Keratinocyte (primary cell): ENCODE measurements at regions not wholly inside any gene's neighbourhood (a gene's known extent, or its start where the extent isn't known, plus 50 kb on each side); places are given as distances from the start of the nearest gene placed in this dataset.

ENCODE experiments used
- DNase-seq: peaks from one replicate; pipeline ENCODE4 v3.0.0-alpha.2; 2011; ENCODE audit warnings: low read depth, missing footprints, low spot score
- FAIRE-seq: peaks from 2 replicates; lab custom pipeline; 2011; peaks lifted over from hg19 to GRCh38; lab: Jason Lieb, UNC
- H2AFZ ChIP-seq: 2 replicates; pipeline ENCODE4 v1.6.0; 2012; ENCODE audit warnings: low read length, control low read depth, inconsistent platforms; ENCODE audit not compliant: control insufficient read depth
- H3K27ac ChIP-seq: 2 replicates; pipeline ENCODE4 v1.5.1; 2011; ENCODE audit warnings: low read length; ENCODE audit not compliant: control insufficient read depth, insufficient read depth
- H3K27me3 ChIP-seq: 3 replicates; pipeline ENCODE4 v1.6.0; 2011; ENCODE audit warnings: low read length; ENCODE audit not compliant: control insufficient read depth, insufficient read depth; ENCODE audit errors: extremely low read depth
- H3K36me3 ChIP-seq, 2 experiments: 2 replicates in 1 of 2; 3 replicates in 1 of 2; pipeline ENCODE4 v1.5.1; 2011; ENCODE audit warnings: low read length in 2 of 2, mild to moderate bottlenecking in 1 of 2; ENCODE audit not compliant: control insufficient read depth in 2 of 2, insufficient read depth in 2 of 2; ENCODE audit errors: extremely low read depth in 1 of 2
- H3K4me1 ChIP-seq: 3 replicates; pipeline ENCODE4 v1.5.1; 2011; ENCODE audit warnings: low read length; ENCODE audit not compliant: control insufficient read depth, insufficient read depth; ENCODE audit errors: extremely low read depth
- H3K4me2 ChIP-seq: 3 replicates; pipeline ENCODE4 v1.6.0; 2011; ENCODE audit warnings: low read depth, low read length; ENCODE audit not compliant: control insufficient read depth, insufficient read depth; ENCODE audit errors: extremely low read depth
- H3K4me3 ChIP-seq, 3 experiments: fragments of 200-600 bp in 1 of 3; sonication (generic) in 1 of 3; 2 replicates in 2 of 3; 3 replicates in 1 of 3; pipeline ENCODE4 v1.5.1; 2011 to 2016; ENCODE audit warnings: low read length in 3 of 3, mild to moderate bottlenecking in 3 of 3, control low read depth in 2 of 3, inconsistent platforms in 1 of 3, low read depth in 1 of 3, mixed read lengths in 1 of 3, mixed run types in 1 of 3, moderate library complexity in 1 of 3; ENCODE audit not compliant: control insufficient read depth in 2 of 3, insufficient read depth in 2 of 3; ENCODE audit errors: extremely low read depth in 1 of 3
- H3K79me2 ChIP-seq: 2 replicates; pipeline ENCODE4 v1.6.0; 2012; ENCODE audit warnings: low read length; ENCODE audit not compliant: control insufficient read depth, insufficient read depth
- H3K9ac ChIP-seq: 3 replicates; pipeline ENCODE4 v1.6.0; 2011; ENCODE audit warnings: low read length; ENCODE audit not compliant: control insufficient read depth, insufficient read depth; ENCODE audit errors: extremely low read depth
- H3K9me1 ChIP-seq: 3 replicates; pipeline ENCODE4 v1.6.0; 2011; ENCODE audit warnings: low read length; ENCODE audit not compliant: control insufficient read depth, insufficient read depth; ENCODE audit errors: extremely low read depth
- H3K9me3 ChIP-seq: 2 replicates; pipeline ENCODE4 v1.5.1; 2012; ENCODE audit warnings: low read depth, low read length; ENCODE audit not compliant: control insufficient read depth
- H4K20me1 ChIP-seq: 3 replicates; pipeline ENCODE4 v1.6.0; 2011; ENCODE audit warnings: low read length; ENCODE audit not compliant: control insufficient read depth, insufficient read depth; ENCODE audit errors: extremely low read depth
- CTCF ChIP-seq, 3 experiments: IDR thresholded peaks in 1 of 3; conservative IDR thresholded peaks in 1 of 3; optimal IDR thresholded peaks in 1 of 3; 2 replicates in 2 of 3; 3 replicates in 1 of 3; pipeline versions ENCODE3 to v1.5.1; 2011; ENCODE audit warnings: low read length in 3 of 3, mild to moderate bottlenecking in 3 of 3, moderate library complexity in 2 of 3, control low read depth in 1 of 3, inconsistent platforms in 1 of 3; ENCODE audit not compliant: insufficient read depth in 2 of 3; ENCODE audit errors: extremely low read depth in 1 of 3
- EZH2 ChIP-seq: IDR thresholded peaks from one replicate; pipeline ENCODE4 v1.6.1; 2012; ENCODE audit warnings: inconsistent platforms, mild to moderate bottlenecking, low read length, moderate library complexity
- dilution Hi-C: fragments of 300-500 bp; cut with MboI; formaldehyde crosslinking; loops from one replicate; pipeline ENCODE4 v1.7.0; 2020; ENCODE audit warnings: low sequenced_read_pairs; ENCODE audit not compliant: extremely low pct_ligation_motif_present

- Histone ChIP-seq H3K36me3 (no peaks in the 10 kb centered on the region), H3K4me3 (no peak overlapping the region), H3K27me3 (no peaks in the 10 kb centered on the region), H3K79me2 (no peaks in the 10 kb centered on the region), H2AFZ (no peak overlapping the region), H3K27ac (peak overlapping the region; percentile 33), H3K4me2 (peak overlapping the region; percentile 50), H3K9me1 (no peaks in the 10 kb centered on the region), H3K9ac (no peak overlapping the region), H3K4me1 (peaks cover 31% of the 10 kb centered on the region), H3K9me3 (no peaks in the 10 kb centered on the region), H4K20me1 (no peaks in the 10 kb centered on the region)
- no peak for TF ChIP-seq CTCF (optimal IDR thresholded peaks at IDR 0.05 in 1 of 3, IDR thresholded peaks at IDR 0.05 in 1 of 3, conservative IDR thresholded peaks at IDR 0.05 in 1 of 3; ENCODE audit: extremely low read depth in 1 of 3, insufficient read depth in 2 of 3, low read length in 3 of 3)
- no peak for TF ChIP-seq EZH2
- DNase-seq (no peak), FAIRE-seq (peak; percentile 72)
- dilution Hi-C loops, result no loop called here
Observed at GRCh38 chr1:215002471-215002870, 80.1 kb upstream of the KCNK2 start.

- H3K27me3 ChIP-seq, result no peaks in the 10 kb centered on the region
- H3K9me3 ChIP-seq, result no peaks in the 10 kb centered on the region
- TF ChIP-seq CTCF (optimal IDR thresholded peaks at IDR 0.05 in 1 of 3, IDR thresholded peaks at IDR 0.05 in 1 of 3, conservative IDR thresholded peaks at IDR 0.05 in 1 of 3; ENCODE audit: extremely low read depth in 1 of 3, insufficient read depth in 2 of 3, low read length in 3 of 3), result no peak
- TF ChIP-seq EZH2, result no peak
- no peak overlapping the region for H3K9ac ChIP-seq
- no peaks in the 10 kb centered on the region for H3K79me2 ChIP-seq
- no peak overlapping the region for H3K4me2 ChIP-seq
- H3K9me1 ChIP-seq, result no peaks in the 10 kb centered on the region
- peaks cover 31% of the 10 kb centered on the region for H3K4me1 ChIP-seq
- FAIRE-seq (no peak), DNase-seq (no peak)
- H2AFZ ChIP-seq, result no peak overlapping the region
- no peak overlapping the region for H3K27ac ChIP-seq
- H3K4me3 ChIP-seq, result no peak overlapping the region
- no peaks in the 10 kb centered on the region for H4K20me1 ChIP-seq
- H3K36me3 ChIP-seq, result no peaks in the 10 kb centered on the region
- dilution Hi-C loops, result no loop called here
Observed at GRCh38 chr1:215003686-215004085, 78.9 kb upstream of the KCNK2 start.
